H54 (cell line): ENCODE measurements at regions not wholly inside any gene's neighbourhood (a gene's known extent, or its start where the extent isn't known, plus 50 kb on each side); places are given as distances from the start of the nearest gene placed in this dataset.

Experiments
- DNase-seq: peaks from one replicate; pipeline ENCODE4 v3.0.0; 2011; ENCODE audit warnings: low spot score, mixed read lengths; ENCODE audit not compliant: insufficient read length
- FAIRE-seq: peaks from 3 replicates; lab custom pipeline; 2011; peaks lifted over from hg19 to GRCh38; lab: Jason Lieb, UNC
- POLR2A ChIP-seq: IDR thresholded peaks from 2 replicates; pipeline ENCODE4 v1.6.1; 2011; ENCODE audit warnings: low read depth, mild to moderate bottlenecking, low read length

DNA sequence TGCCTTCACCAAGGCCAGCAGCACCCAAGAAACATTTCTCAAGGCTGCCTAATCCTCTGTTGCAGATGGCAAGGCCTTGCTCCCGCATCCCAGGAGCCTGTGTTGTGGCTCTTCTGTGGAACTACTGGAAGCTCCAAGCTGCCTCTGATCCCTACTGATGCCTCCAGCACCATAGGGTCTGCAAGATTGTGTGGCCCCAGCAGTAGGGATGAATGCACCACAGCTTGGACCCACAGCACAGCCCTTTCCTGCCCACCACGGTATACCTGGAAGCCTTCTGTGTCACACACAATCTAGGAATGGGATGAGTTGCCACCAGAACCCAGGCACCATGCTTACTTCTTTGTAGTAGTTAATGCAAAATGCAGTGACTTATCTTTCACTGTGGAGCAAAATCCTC lies 291.1 kb upstream of the FOXQ1 start:
- FAIRE-seq = no peak
- no peak for TF ChIP-seq POLR2A
- DNase-seq = no peak

DNA sequence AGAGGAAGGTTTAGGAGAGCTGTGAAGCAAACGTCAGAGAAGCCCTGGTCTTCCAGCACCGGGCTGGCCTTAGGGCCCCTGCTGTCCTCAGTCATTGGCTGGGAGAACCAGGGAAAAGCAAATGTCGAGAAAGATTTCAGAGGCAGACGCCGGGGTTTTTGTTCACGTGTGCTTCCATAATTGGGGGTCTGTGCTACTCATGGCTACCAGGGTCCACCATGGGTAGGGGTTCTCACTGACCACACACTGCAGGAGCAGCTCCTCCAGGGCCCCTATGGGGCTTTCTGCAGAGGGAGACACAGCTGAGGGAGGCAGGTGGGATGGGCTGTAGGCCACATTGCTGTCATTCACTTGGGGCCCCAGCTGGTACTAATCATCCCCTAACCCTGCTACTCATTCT lies 291.8 kb upstream of the FOXQ1 start:
- no peak for TF ChIP-seq POLR2A
- DNase-seq (no peak), FAIRE-seq (no peak)

DNA sequence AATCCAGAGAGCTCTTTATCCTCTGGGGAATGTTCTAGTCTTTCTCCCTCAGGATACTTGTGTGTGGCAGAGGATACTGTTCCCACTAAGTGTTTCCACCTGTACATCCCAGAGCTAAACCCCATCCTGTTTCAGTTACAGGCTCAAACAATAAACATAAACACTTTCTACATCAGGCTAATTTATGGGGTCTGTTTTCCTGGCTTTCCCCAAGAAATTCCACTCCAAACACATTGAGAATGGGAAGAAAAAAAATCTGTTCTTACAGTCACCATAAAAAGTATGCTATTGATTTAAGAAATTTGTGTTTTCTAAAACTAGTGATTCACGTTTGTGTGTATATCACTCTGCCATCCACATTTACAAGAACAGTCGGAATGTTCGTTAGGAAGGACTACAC lies 293.9 kb upstream of the FOXQ1 start:
- DNase-seq (no peak), FAIRE-seq (no peak)
- TF ChIP-seq POLR2A = no peak

DNA sequence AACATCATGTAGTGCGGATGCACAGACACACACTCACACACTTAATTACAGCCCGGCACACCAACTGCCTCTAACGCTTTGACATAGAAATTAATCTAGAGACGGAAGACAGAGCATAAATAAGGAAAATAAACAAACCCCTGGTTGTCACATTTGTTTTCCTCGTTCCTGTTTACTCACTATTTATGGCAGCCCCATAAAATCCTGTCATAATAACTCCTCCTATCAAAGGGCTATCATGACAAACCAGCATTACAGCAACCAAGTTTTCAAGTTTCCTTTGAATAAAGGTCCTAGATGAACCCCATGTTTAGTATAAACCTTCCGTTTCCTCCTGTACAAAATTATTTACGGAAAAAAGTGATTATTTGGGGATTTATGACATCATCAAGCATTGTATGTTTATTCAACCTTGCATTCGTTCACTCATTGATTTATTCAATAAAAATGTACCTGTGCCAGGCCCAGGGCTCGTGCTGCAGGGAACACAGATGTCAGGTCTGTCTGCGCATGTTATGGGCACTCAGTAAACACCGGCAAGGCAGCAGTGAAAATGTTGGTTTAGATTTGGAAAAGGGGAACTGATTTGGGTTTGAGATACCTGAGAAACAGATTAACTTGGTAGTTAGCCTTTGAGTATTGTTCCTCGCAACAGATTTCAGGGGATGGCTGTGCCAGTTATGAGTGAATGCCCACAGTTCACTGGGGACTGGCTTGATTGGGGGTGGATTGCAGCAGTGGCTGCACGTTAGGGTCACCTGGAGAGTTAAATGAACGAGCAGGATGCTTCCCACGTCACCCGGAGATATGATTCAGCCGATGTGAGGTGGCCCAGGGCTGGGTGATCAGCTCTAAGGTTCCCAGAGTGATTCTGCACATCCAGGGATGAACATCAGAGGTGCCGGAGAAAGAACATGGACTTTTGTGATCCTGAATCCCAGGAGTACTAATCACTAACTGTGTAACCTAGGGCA lies 295.3 kb upstream of the FOXQ1 start:
- TF ChIP-seq POLR2A = no peak
- DNase-seq (no peak), FAIRE-seq (no peak)

DNA sequence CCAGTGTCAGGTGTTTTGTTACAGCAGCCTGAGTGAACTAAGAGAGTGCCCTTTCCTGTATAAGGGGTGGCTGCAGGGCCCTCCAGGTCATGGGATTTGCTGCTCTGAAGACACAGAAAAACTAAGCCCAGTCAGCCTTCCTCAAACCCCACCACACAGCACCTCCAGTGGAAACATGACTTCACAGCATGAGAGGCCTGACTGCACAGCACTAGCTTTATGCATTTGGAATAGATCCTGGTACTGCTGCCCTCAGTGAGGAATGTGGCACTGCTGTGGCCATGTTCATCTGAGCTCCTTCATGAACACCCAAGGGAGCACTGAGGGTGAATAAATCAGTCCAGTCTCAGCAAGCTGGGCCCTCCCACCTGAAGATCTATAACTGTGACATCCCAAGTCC lies 296.1 kb upstream of the FOXQ1 start:
- FAIRE-seq (no peak), DNase-seq (no peak)
- no peak for TF ChIP-seq POLR2A

DNA sequence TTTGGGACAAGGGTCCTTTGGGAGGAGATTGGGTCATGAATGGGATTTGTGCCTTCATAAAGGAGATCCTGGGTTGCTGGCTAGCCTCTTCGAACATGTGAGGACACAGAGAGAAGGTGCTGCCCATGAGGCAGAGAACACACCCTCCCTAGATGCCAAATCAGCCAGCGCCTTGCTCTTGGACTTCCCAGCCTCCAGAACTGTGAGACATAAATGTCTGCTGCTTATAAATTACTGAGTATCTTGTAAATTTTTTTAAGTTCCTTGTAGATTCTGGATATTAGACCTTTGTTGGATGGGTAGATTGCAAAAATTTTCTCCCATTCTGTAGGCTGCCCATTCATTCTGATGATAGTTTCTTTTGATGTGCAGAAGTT lies 297.5 kb upstream of the FOXQ1 start:
- no peak for DNase-seq
- no peak for TF ChIP-seq POLR2A
- no peak for FAIRE-seq

DNA sequence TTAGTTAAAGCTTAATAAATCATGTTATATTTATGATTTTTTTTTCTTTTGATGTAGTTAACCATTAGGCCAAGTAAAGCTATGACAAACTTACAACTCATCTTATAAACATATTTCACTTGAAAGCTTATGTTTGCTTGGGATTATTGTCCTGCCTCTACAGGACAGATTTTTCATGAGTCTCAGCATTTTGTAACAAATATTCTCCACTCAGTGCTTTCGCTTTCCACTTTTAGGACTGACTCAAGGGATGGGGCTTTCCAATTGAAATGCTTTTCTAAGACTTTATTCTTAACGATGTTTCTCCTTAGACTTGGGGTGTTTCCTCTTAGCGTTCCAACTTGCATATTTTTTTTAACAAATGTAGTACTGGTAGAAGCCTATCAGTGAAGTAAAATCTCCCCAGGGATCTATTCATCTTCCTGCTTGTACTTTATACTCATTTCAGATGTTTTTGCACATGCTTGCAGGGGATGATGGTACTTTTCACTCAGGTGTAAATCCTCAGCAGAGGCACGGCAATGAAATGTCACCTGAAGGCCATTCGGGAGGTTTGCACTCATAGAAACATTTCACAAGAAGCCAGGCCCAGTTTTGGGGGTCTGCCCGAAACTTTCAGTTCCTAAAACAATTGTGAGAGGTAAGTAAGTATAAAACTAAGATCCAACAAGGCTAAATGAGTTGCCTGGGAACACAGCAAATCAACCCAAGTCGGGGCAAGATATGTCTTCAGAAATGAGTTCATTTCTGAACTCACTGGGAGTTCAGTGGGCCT lies 298.1 kb upstream of the FOXQ1 start:
- no peak for DNase-seq
- no peak for TF ChIP-seq POLR2A
- no peak for FAIRE-seq

DNA sequence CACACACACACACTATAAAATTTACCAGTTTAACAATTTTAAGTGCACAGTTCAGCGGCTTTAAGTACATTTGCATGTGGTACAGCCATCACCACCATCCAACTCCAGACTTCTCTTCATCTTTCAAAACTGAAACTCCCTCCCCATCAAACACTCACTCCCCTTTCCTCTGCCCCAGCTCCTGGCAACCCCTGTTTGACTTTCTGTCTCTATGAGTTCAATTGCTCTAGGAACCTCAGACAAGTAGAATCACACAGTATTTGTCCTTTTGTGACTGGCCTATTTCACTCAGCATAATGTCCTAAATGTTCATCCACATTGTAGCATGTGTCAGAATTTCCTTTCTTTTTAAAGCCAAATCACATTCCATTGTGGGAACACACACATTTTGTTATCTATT lies 302.8 kb upstream of the FOXQ1 start:
- FAIRE-seq = no peak
- DNase-seq = no peak
- no peak for TF ChIP-seq POLR2A

DNA sequence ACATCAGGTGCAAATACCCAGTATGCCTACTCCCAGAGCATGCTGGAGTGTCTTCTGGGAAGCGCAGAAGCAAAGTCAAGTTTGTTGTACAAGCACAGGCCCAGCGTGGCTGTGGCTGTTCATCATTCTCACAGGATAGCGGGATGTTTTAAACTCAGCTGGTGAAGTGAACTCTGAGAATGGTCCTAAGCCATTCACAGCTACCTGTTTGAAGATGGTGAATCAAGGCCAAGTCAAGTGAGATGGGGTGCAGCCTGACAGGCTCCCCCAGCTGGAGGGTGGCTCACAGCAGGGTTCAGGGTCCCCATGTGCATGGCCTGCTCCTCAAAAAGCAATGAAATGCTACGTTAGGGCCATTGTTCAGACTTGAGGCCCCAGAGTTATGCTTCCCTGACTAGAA lies 304.7 kb upstream of the FOXQ1 start:
- DNase-seq = no peak
- no peak for TF ChIP-seq POLR2A
- no peak for FAIRE-seq

DNA sequence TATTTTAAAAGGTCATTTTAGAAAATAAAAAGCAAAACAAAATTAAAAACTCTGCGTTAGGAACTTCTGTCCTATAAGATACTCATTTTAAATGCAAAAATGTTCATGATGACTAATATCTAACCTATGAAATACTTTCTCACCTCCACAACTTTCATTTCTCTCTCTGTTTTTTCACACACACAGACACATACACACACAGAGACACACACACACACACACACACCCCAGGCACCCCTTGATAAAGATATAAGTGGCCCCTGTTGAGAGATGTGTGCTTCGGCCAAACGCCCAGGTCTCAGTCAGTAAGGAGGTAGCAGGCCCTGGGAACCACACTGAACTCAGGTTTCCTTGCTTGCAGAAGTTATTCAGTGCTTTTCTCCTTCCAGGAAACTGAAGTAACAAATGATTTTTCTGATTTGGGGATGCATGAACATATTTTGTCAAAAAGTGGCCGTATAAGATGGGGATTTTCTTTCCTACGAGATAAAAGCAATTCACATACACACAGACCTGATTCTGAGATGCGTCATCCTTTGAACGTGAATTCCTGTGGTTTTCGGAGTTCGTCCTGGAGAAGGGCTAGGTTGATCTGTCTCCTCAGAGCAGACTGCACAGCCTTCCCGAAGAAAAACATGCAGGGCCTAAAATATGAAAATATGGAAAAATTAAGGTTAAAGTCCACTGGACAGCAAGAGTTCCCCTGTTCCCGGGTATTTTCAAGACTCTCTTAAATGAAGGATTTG lies 306.8 kb upstream of the FOXQ1 start:
- no peak for TF ChIP-seq POLR2A
- DNase-seq (peak; percentile 21), FAIRE-seq (no peak)

DNA sequence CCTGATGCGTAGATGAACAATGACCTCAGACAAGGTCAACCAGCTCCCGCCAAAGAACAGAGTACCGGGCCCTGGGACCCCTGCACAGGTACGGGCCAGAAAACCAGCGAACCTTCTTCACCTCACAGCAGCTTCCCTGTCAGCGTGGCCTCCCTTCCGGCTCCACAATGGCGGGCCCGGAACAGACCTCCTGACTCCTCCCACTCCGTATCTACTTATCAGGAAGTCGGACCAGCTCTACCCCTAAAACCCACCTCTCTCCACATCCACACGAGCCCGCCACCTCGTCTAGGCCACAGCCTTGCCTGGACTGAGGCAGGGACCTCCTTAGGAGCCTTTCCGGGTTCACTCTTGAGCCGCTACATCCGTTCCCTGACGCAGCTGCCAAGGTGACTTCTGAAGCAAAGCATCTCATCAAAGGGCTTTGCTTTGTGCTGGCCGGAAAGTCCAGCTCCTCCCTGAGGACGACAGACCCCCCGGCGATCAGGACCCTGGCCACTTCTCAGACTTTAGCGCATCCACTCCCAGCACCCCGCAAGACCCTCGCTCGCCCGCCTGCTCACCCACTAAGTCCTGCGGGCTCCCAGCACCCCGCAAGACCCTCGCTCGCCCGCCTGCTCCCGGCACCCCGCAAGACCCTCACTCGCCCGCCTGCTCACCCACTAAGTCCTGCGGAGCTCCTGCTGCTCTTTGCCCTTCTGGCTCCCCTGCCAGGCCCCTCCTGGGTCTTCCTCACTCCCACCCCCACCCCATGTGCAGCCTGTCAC lies 308.3 kb upstream of the FOXQ1 start:
- no peak for FAIRE-seq
- TF ChIP-seq POLR2A = no peak
- DNase-seq = no peak

DNA sequence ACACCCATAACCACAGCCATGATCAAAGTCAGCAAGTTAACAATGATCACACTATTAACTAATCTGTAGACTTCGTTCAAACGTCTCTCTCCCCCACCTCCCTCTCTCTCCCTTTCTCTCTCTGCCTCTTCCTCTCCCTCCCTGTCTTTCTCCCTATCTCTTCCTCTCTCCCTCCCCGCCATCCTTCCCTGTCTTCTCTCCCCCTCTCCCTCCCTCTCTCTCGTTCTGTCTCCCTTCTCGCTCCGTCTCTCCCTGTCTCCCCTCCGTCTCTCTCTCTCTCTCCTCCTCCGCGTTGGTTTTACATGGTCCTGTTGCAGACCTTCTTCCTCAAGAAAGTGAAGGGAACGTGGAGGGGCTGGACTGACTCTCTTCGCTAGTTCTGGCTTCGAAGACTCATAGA lies 308.9 kb upstream of the FOXQ1 start:
- FAIRE-seq (no peak), DNase-seq (no peak)
- TF ChIP-seq POLR2A = no peak
